ENCODE measurements at regions not wholly inside any gene's neighbourhood (a gene's known extent, or its start where the extent isn't known, plus 50 kb on each side); places are given as distances from the start of the nearest gene placed in this dataset.

DNA sequence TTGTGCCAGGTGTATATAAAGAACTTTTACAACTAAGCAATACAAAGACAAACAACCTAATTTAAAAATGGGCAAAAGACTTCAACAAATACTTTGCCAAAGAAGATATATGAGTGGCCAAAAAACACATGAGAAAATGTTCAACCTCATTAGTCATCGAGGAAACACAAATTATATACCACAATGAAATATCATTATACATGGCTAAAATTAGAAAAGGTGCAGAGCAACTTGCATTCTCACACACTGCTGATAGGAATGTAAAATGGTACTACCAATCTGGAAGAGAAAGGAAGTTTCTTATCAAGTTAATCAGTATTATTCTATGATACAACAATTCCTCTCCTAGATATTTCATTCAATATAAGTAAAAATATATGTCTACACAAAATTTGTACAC is 131.6 kb upstream of the FRMD6 start (continued):
- TF ChIP-seq SIN3A (conservative IDR thresholded peaks at IDR 0.05 in 1 of 2, IDR thresholded peaks at IDR 0.05 in 1 of 2; ENCODE audit: low read depth in 1 of 2, low read length in 2 of 2): no peak

DNA sequence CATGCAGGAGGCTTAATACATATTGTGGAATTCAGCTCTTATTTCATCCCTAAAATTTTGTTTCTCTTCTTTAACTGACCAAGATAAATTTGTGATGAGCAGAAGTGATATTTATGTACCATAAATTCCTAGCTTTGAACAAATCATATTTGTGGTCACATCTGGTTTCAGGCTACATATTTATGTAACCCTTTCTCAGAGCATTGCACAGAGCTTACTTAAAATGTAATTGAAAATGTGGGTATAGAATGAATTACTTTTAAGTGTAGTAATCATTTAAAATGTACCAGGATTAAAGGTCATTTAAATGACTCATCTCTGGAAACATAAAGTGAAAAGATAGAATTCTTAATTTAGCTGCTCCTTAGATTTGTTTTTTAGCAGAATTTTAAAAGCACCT is 129.9 kb upstream of the FRMD6 start:
- Histone ChIP-seq H2BK15ac (ENCODE audit: low read length) (no peak overlapping the region), H2BK12ac (ENCODE audit: low read depth, low read length) (no peak overlapping the region), H3K27ac (ENCODE audit: low read depth, low read length) (no peak overlapping the region), H4K20me1 (replicated peaks in 1 of 2; ENCODE audit: control insufficient read depth in 1 of 2, insufficient read depth in 2 of 2, low read length in 2 of 2) (no peaks in the 10 kb centered on the region), H2AFZ (ENCODE audit: low read length) (no peak overlapping the region), H3K9me3 (ENCODE audit: insufficient read depth in 2 of 2, low read depth in 1 of 2, low read length in 1 of 2) (no peaks in the 10 kb centered on the region), H2BK5ac (ENCODE audit: low read depth, low read length) (no peak overlapping the region), H3K18ac (ENCODE audit: extremely low read depth, low read length) (no peak overlapping the region), H4K91ac (replicated peaks; ENCODE audit: insufficient read length, low read length) (no peak overlapping the region), H2AK5ac (ENCODE audit: low read depth, low read length) (no peak overlapping the region), H3K79me2 (ENCODE audit: control insufficient read depth in 1 of 2, insufficient read depth in 2 of 2, low read length in 2 of 2) (no peaks in the 10 kb centered on the region), H3K4ac (replicated peaks; ENCODE audit: insufficient read length, low read depth, low read length) (no peak overlapping the region), H3K4me2 (ENCODE audit: insufficient read depth in 1 of 2, low read depth in 2 of 2, low read length in 2 of 2) (no peak overlapping the region), H2BK20ac (ENCODE audit: low read length) (no peak overlapping the region), H3K56ac (replicated peaks; ENCODE audit: insufficient read length, low read depth, low read length) (no peak overlapping the region), H2BK120ac (replicated peaks; ENCODE audit: low read depth, low read length) (no peak overlapping the region), H3K23ac (ENCODE audit: insufficient read length) (no peak overlapping the region), H3K23me2 (ENCODE audit: low read depth, low read length) (no peaks in the 10 kb centered on the region; the same call in 1 of the 2 replicates), H3K14ac (ENCODE audit: insufficient read length) (no peak overlapping the region), H3K79me1 (ENCODE audit: low read depth, low read length) (no peaks in the 10 kb centered on the region), H3K36me3 (ENCODE audit: control insufficient read depth in 2 of 4, insufficient read depth in 4 of 4, low read length in 3 of 4) (no peaks in the 10 kb centered on the region), H3K27me3 (replicated peaks in 1 of 4; ENCODE audit: control insufficient read depth in 3 of 4, extremely low read depth in 1 of 4, insufficient read depth in 3 of 4, low read length in 3 of 4) (0 out of 7 replicates have a peak, but pooled peaks cover 0 to 1% (median 0%) of the 10 kb centered on the region in 4 experiments), H3K9ac (replicated peaks in 1 of 4; ENCODE audit: extremely low read depth in 1 of 4, low read depth in 3 of 4, low read length in 3 of 4) (no peak overlapping the region), H3K4me3 (ENCODE audit: extremely low read depth in 1 of 4, insufficient read depth in 2 of 4, low read depth in 3 of 4, low read length in 4 of 4) (peak overlapping the region in 1 of 4 experiments; percentile 15; a peak in 1 of 8 replicates), H3K4me1 (replicated peaks in 1 of 4; ENCODE audit: control insufficient read depth in 3 of 4, insufficient read depth in 4 of 4, low read length in 3 of 4) (peaks cover 0 to 3% (median 2%) of the 10 kb centered on the region in 4 experiments; a peak in 2 of 7 replicates), H4K8ac (ENCODE audit: extremely low read depth, insufficient read depth, low read length) (no peak overlapping the region), H4K5ac (ENCODE audit: insufficient read length, low read depth, low read length) (no peak overlapping the region)
- ChIA-PET POLR2A (ENCODE audit: partially characterized antibody) (no interaction called here), CTCF (ENCODE audit: partially characterized antibody) (interaction anchor here (1.0 to 1.2 kb wide), 2 partner anchors 30 to 238 kb away, joined by 4 to 5 read pairs; no protein-coding TSS in a partner anchor)
- DNase-seq (ENCODE audit: low read depth in 1 of 2, low spot score in 2 of 2) (no peak), FAIRE-seq (no peak)
- TF ChIP-seq RBBP5 (IDR thresholded peaks at IDR 0.05; ENCODE audit: borderline replicate concordance, low read depth, low read length) (no peak), SP2 (IDR thresholded peaks at IDR 0.05; ENCODE audit: low read length) (no peak), EZH2 (IDR thresholded peaks at IDR 0.05; ENCODE audit: low read depth, low read length, severe bottlenecking) (no peak), CTBP2 (IDR thresholded peaks at IDR 0.05; ENCODE audit: borderline replicate concordance, insufficient read depth, insufficient read length, low read length) (no peak), RAD21 (IDR thresholded peaks at IDR 0.05 in 1 of 2, conservative IDR thresholded peaks at IDR 0.05 in 1 of 2; ENCODE audit: low read depth in 2 of 2, low read length in 2 of 2) (no peak), KDM4A (IDR thresholded peaks at IDR 0.05; ENCODE audit: low read depth, low read length, severe bottlenecking) (no peak), SIRT6 (IDR thresholded peaks at IDR 0.05; ENCODE audit: low read length) (no peak), PHF8 (conservative IDR thresholded peaks at IDR 0.05; ENCODE audit: low read depth, low read length) (no peak)
- TF ChIP-seq, protein P1, sequence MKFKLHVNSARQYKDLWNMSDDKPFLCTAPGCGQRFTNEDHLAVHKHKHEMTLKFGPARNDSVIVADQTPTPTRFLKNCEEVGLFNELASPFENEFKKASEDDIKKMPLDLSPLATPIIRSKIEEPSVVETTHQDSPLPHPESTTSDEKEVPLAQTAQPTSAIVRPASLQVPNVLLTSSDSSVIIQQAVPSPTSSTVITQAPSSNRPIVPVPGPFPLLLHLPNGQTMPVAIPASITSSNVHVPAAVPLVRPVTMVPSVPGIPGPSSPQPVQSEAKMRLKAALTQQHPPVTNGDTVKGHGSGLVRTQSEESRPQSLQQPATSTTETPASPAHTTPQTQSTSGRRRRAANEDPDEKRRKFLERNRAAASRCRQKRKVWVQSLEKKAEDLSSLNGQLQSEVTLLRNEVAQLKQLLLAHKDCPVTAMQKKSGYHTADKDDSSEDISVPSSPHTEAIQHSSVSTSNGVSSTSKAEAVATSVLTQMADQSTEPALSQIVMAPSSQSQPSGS (IDR thresholded peaks at IDR 0.05; ENCODE audit: low read length): no peak

Measured in H1 (cell line).